DMS153 treated with DMSO at 0.1 percent for 48 hours (cell line): ENCODE measurements at regions not wholly inside any gene's neighbourhood (a gene's known extent, or its start where the extent isn't known, plus 50 kb on each side); places are given as distances from the start of the nearest gene placed in this dataset.
"Not testable (repeated sequence)": the region's sequence is repeated elsewhere in the genome, so short reads cannot be mapped to it uniquely, and the experiment has no call there.

Experiments
- DNase-seq: peaks from one replicate; lab custom pipeline; 2025; ENCODE audit not compliant: unreplicated experiment; lab: John Stamatoyannopoulos, UW

- no peak for DNase-seq
These were observed 1567.0 kb upstream of the SPRY2 start for GRCh38 chr13:81907787-81908372.

- no peak for DNase-seq
These were observed 1547.9 kb upstream of the SPRY2 start for GRCh38 chr13:81888855-81889254.

GRCh38 chr13:81874681-81875661, 1534.0 kb upstream of the SPRY2 start:
- no peak for DNase-seq

- no peak for DNase-seq
These were observed 1533.3 kb upstream of the SPRY2 start for GRCh38 chr13:81874253-81874652.

- DNase-seq, result peak; percentile 19
These were observed 1531.7 kb upstream of the SPRY2 start for GRCh38 chr13:81872581-81872980.

- not testable (repeated sequence) for DNase-seq
These were observed 1530.9 kb upstream of the SPRY2 start for GRCh38 chr13:81871751-81872325.

- no peak for DNase-seq
These were observed 1507.4 kb upstream of the SPRY2 start for GRCh38 chr13:81848291-81848690.

GRCh38 chr13:81846771-81847170, 1505.8 kb upstream of the SPRY2 start:
- no peak for DNase-seq

GRCh38 chr13:81821259-81821658, 1480.3 kb upstream of the SPRY2 start:
- no peak for DNase-seq

GRCh38 chr13:81800433-81800832, 1459.5 kb upstream of the SPRY2 start:
- DNase-seq, result no peak

- DNase-seq, result no peak
These were observed 1454.8 kb upstream of the SPRY2 start for GRCh38 chr13:81795710-81796109.

GRCh38 chr13:81791641-81792040, 1450.7 kb upstream of the SPRY2 start:
- DNase-seq, result no peak

GRCh38 chr13:81781471-81781870, 1440.5 kb upstream of the SPRY2 start:
- no peak for DNase-seq

- no peak for DNase-seq
These were observed 1439.0 kb upstream of the SPRY2 start for GRCh38 chr13:81779876-81780275.

GRCh38 chr13:81778350-81778749, 1437.4 kb upstream of the SPRY2 start:
- DNase-seq, result no peak

GRCh38 chr13:81773263-81773662, 1432.3 kb upstream of the SPRY2 start:
- DNase-seq, result no peak

GRCh38 chr13:81771951-81772350, 1431.0 kb upstream of the SPRY2 start:
- no peak for DNase-seq

- DNase-seq, result no peak
These were observed 1430.1 kb upstream of the SPRY2 start for GRCh38 chr13:81770868-81771505.

GRCh38 chr13:81762449-81762848, 1421.5 kb upstream of the SPRY2 start:
- no peak for DNase-seq

- no peak for DNase-seq
These were observed 1419.4 kb upstream of the SPRY2 start for GRCh38 chr13:81760316-81760715.

GRCh38 chr13:81757348-81757970, 1416.5 kb upstream of the SPRY2 start:
- DNase-seq, result no peak
